ENCODE measurements at regions not wholly inside any gene's neighbourhood (a gene's known extent, or its start where the extent isn't known, plus 50 kb on each side); places are given as distances from the start of the nearest gene placed in this dataset.

DNA sequence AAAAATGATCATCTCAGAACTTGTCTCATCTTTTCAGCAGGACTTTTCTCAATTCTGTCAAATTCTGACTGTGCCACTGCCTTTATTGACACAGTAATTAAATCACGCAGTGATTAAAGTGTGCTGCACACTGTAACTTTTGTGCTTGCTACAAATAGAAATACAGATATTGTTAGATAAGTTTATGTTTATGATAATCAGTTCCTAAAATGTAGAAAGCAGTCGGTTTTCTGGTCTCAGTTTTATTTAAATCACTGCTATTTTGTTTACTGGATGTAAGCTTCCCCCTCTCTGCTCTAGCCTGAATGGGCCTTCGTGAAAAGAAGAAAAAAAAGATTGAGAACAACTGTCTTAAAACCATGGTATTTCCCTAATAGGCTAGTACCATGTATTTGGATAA lies 258.8 kb upstream of the STARD13 start:
- in situ Hi-C loops (cut with MboI; ENCODE audit: low sequenced_read_pairs, unreplicated experiment), result loop anchor here (10.0 to 25.0 kb wide), 3 partner anchors 180 to 1618 kb away; partner anchors contain the start of gene PDS5B
- TF ChIP-seq CTCF (IDR thresholded peaks at IDR 0.05; ENCODE audit: borderline replicate concordance, control extremely low read depth, extremely low read depth, insufficient read depth, missing control alignments), result no peak
- DNase-seq (ENCODE audit: low spot score), result no peak

- in situ Hi-C loops (cut with MboI; ENCODE audit: low sequenced_read_pairs, unreplicated experiment), result loop anchor here (10.0 to 25.0 kb wide), 3 partner anchors 179 to 1617 kb away; partner anchors contain the start of gene PDS5B
- DNase-seq (ENCODE audit: low spot score), result no peak
- no peak for TF ChIP-seq CTCF (IDR thresholded peaks at IDR 0.05; ENCODE audit: borderline replicate concordance, control extremely low read depth, extremely low read depth, insufficient read depth, missing control alignments)
Observed at GRCh38 chr13:33545492-33545891, 259.9 kb upstream of the STARD13 start.

GRCh38 chr13:33547035-33547434 lies 261.5 kb upstream of the STARD13 start:
- in situ Hi-C loops (cut with MboI; ENCODE audit: low sequenced_read_pairs, unreplicated experiment), result loop anchor here (10.0 to 25.0 kb wide), 3 partner anchors 178 to 1615 kb away; partner anchors contain the start of gene PDS5B
- no peak for TF ChIP-seq CTCF (IDR thresholded peaks at IDR 0.05; ENCODE audit: borderline replicate concordance, control extremely low read depth, extremely low read depth, insufficient read depth, missing control alignments)
- no peak for DNase-seq (ENCODE audit: low spot score)

DNA sequence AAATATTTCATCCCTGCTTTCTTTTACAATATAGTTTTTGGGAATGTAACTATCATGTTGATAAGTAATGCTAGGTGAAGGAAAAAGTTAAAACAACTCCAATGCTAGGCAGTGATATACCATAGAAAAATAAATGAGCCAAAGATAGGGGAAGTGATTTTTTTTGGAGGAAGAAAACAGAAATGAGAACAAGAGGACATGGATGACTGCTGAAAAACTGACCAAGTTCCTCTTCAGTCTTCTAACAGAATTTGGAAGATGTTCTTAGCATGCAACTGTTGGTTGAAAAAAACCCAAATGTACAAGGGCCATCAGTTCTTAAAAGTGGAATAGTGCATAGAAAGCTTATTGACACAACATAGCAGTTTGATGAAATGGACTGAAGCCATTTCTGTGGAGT lies 262.5 kb upstream of the STARD13 start:
- in situ Hi-C loops (cut with MboI; ENCODE audit: low sequenced_read_pairs, unreplicated experiment), result loop anchor here (10.0 to 25.0 kb wide), 3 partner anchors 177 to 1614 kb away; partner anchors contain the start of gene PDS5B
- DNase-seq (ENCODE audit: low spot score), result no peak
- no peak for TF ChIP-seq CTCF (IDR thresholded peaks at IDR 0.05; ENCODE audit: borderline replicate concordance, control extremely low read depth, extremely low read depth, insufficient read depth, missing control alignments)

- in situ Hi-C loops (cut with MboI; ENCODE audit: low sequenced_read_pairs, unreplicated experiment), result no loop called here
- DNase-seq (ENCODE audit: low spot score), result no peak
- TF ChIP-seq CTCF (IDR thresholded peaks at IDR 0.05; ENCODE audit: borderline replicate concordance, control extremely low read depth, extremely low read depth, insufficient read depth, missing control alignments), result no peak
Observed at GRCh38 chr13:33550276-33550675, 264.7 kb upstream of the STARD13 start.

- no peak for DNase-seq (ENCODE audit: low spot score)
- in situ Hi-C loops (cut with MboI; ENCODE audit: low sequenced_read_pairs, unreplicated experiment), result no loop called here
- no peak for TF ChIP-seq CTCF (IDR thresholded peaks at IDR 0.05; ENCODE audit: borderline replicate concordance, control extremely low read depth, extremely low read depth, insufficient read depth, missing control alignments)
Observed at GRCh38 chr13:33550885-33551284, 265.3 kb upstream of the STARD13 start.

Data from GM13976 (cell line).